Activated T-helper 17 cell treated with anti-CD3 and anti-CD28 coated beads, Interleukin-2, amount 50 U/mL, for 72 hours (primary cell): ENCODE measurements at regions not wholly inside any gene's neighbourhood (a gene's known extent, or its start where the extent isn't known, plus 50 kb on each side); places are given as distances from the start of the nearest gene placed in this dataset.

Experiments used
- ATAC-seq: fragments of 150-1000 bp; cut with Tn5 transposase; replicated peaks from 2 replicates; pipeline ENCODE4 v1.10.0; 2021; ENCODE audit warnings: mild to moderate bottlenecking, moderate library complexity
- H3K27ac Mint-ChIP-seq: one replicate; pipeline ENCODE4 v1.8.0; 2022; ENCODE audit warnings: mixed read lengths
- H3K27me3 Mint-ChIP-seq: one replicate; pipeline ENCODE4 v1.8.0; 2022; ENCODE audit warnings: mixed read lengths
- H3K36me3 Mint-ChIP-seq: one replicate; pipeline ENCODE4 v1.8.0; 2022; ENCODE audit warnings: low read depth, mild to moderate bottlenecking, mixed read lengths
- H3K4me1 Mint-ChIP-seq: one replicate; pipeline ENCODE4 v1.8.0; 2022; ENCODE audit warnings: mixed read lengths
- H3K4me3 Mint-ChIP-seq: one replicate; pipeline ENCODE4 v1.8.0; 2022; ENCODE audit warnings: mild to moderate bottlenecking, mixed read lengths
- H3K9me3 Mint-ChIP-seq: one replicate; pipeline ENCODE4 v1.8.0; 2022; ENCODE audit warnings: mixed read lengths

GRCh38 chr6:71043902-71044301, 87.0 kb upstream of the B3GAT2 start:
- Mint-ChIP-seq H3K36me3 (no peaks in the 10 kb centered on the region), H3K27ac (no peak overlapping the region), H3K4me1 (no peaks in the 10 kb centered on the region), H3K4me3 (no peak overlapping the region), H3K9me3 (no peaks in the 10 kb centered on the region), H3K27me3 (peaks cover 7% of the 10 kb centered on the region)
- no peak for ATAC-seq

- H3K27me3 Mint-ChIP-seq: peaks cover 7% of the 10 kb centered on the region
- H3K9me3 Mint-ChIP-seq: no peaks in the 10 kb centered on the region
- H3K4me1 Mint-ChIP-seq: no peaks in the 10 kb centered on the region
- H3K4me3 Mint-ChIP-seq: no peak overlapping the region
- ATAC-seq: no peak
- H3K36me3 Mint-ChIP-seq: no peaks in the 10 kb centered on the region
- no peak overlapping the region for H3K27ac Mint-ChIP-seq
Observed at GRCh38 chr6:71044753-71045152, 87.9 kb upstream of the B3GAT2 start.

GRCh38 chr6:71045296-71045695, 88.4 kb upstream of the B3GAT2 start:
- no peaks in the 10 kb centered on the region for H3K4me1 Mint-ChIP-seq
- no peaks in the 10 kb centered on the region for H3K36me3 Mint-ChIP-seq
- no peak for ATAC-seq
- no peaks in the 10 kb centered on the region for H3K9me3 Mint-ChIP-seq
- no peak overlapping the region for H3K27ac Mint-ChIP-seq
- H3K4me3 Mint-ChIP-seq: no peak overlapping the region
- peaks cover 7% of the 10 kb centered on the region for H3K27me3 Mint-ChIP-seq

- Mint-ChIP-seq H3K27me3 (peaks cover 3% of the 10 kb centered on the region), H3K4me1 (no peaks in the 10 kb centered on the region), H3K9me3 (no peaks in the 10 kb centered on the region), H3K36me3 (no peaks in the 10 kb centered on the region), H3K4me3 (no peak overlapping the region), H3K27ac (no peak overlapping the region)
- no peak for ATAC-seq
Observed at GRCh38 chr6:71047417-71047816, 90.6 kb upstream of the B3GAT2 start.

- no peak for ATAC-seq
- H3K9me3 Mint-ChIP-seq: no peaks in the 10 kb centered on the region
- no peaks in the 10 kb centered on the region for H3K4me1 Mint-ChIP-seq
- no peaks in the 10 kb centered on the region for H3K36me3 Mint-ChIP-seq
- no peak overlapping the region for H3K27ac Mint-ChIP-seq
- H3K27me3 Mint-ChIP-seq: peaks cover 3% of the 10 kb centered on the region
- no peak overlapping the region for H3K4me3 Mint-ChIP-seq
Observed at GRCh38 chr6:71048320-71049164, 91.7 kb upstream of the B3GAT2 start.

GRCh38 chr6:71049198-71049770, 92.4 kb upstream of the B3GAT2 start:
- Mint-ChIP-seq H3K9me3 (no peaks in the 10 kb centered on the region), H3K36me3 (no peaks in the 10 kb centered on the region), H3K4me1 (no peaks in the 10 kb centered on the region), H3K4me3 (no peak overlapping the region), H3K27ac (no peak overlapping the region), H3K27me3 (peaks cover 3% of the 10 kb centered on the region)
- ATAC-seq: no peak

- Mint-ChIP-seq H3K4me1 (no peaks in the 10 kb centered on the region), H3K4me3 (no peak overlapping the region), H3K27me3 (peaks cover 3% of the 10 kb centered on the region), H3K27ac (no peak overlapping the region), H3K9me3 (no peaks in the 10 kb centered on the region), H3K36me3 (no peaks in the 10 kb centered on the region)
- no peak for ATAC-seq
Observed at GRCh38 chr6:71053475-71053874, 96.6 kb upstream of the B3GAT2 start.

- Mint-ChIP-seq H3K36me3 (no peaks in the 10 kb centered on the region), H3K4me3 (no peak overlapping the region), H3K4me1 (no peaks in the 10 kb centered on the region), H3K9me3 (no peaks in the 10 kb centered on the region), H3K27ac (no peak overlapping the region), H3K27me3 (no peaks in the 10 kb centered on the region)
- no peak for ATAC-seq
Observed at GRCh38 chr6:71056656-71057055, 99.8 kb upstream of the B3GAT2 start.

GRCh38 chr6:71066153-71066552, 109.3 kb upstream of the B3GAT2 start:
- H3K27ac Mint-ChIP-seq: no peak overlapping the region
- H3K4me1 Mint-ChIP-seq: no peaks in the 10 kb centered on the region
- ATAC-seq: no peak
- H3K27me3 Mint-ChIP-seq: peaks cover 3% of the 10 kb centered on the region
- no peaks in the 10 kb centered on the region for H3K36me3 Mint-ChIP-seq
- H3K9me3 Mint-ChIP-seq: no peaks in the 10 kb centered on the region
- H3K4me3 Mint-ChIP-seq: no peak overlapping the region

GRCh38 chr6:71067816-71068215, 111.0 kb upstream of the B3GAT2 start:
- peaks cover 8% of the 10 kb centered on the region for H3K27me3 Mint-ChIP-seq
- no peak for ATAC-seq

GRCh38 chr6:71072508-71072907, 115.6 kb upstream of the B3GAT2 start:
- H3K27me3 Mint-ChIP-seq: peaks cover 20% of the 10 kb centered on the region
- H3K36me3 Mint-ChIP-seq: no peaks in the 10 kb centered on the region
- H3K4me3 Mint-ChIP-seq: no peak overlapping the region
- no peak for ATAC-seq
- H3K9me3 Mint-ChIP-seq: peaks cover 10% of the 10 kb centered on the region
- no peak overlapping the region for H3K27ac Mint-ChIP-seq
- no peaks in the 10 kb centered on the region for H3K4me1 Mint-ChIP-seq

More at GRCh38 chr6:71067816-71068215, 111.0 kb upstream of the B3GAT2 start:
- Mint-ChIP-seq H3K4me1 (no peaks in the 10 kb centered on the region), H3K36me3 (no peaks in the 10 kb centered on the region), H3K9me3 (no peaks in the 10 kb centered on the region), H3K27ac (no peak overlapping the region), H3K4me3 (no peak overlapping the region)

- Mint-ChIP-seq H3K27ac (no peak overlapping the region), H3K27me3 (peaks cover 16% of the 10 kb centered on the region), H3K4me3 (no peak overlapping the region), H3K36me3 (no peaks in the 10 kb centered on the region), H3K4me1 (no peaks in the 10 kb centered on the region), H3K9me3 (peaks cover 24% of the 10 kb centered on the region)
- ATAC-seq: no peak
Observed at GRCh38 chr6:71077655-71078054, 120.8 kb upstream of the B3GAT2 start.

GRCh38 chr6:71079677-71080076, 122.8 kb upstream of the B3GAT2 start:
- no peak for ATAC-seq
- Mint-ChIP-seq H3K9me3 (peaks cover 20% of the 10 kb centered on the region), H3K4me3 (no peak overlapping the region), H3K27me3 (peaks cover 6% of the 10 kb centered on the region), H3K4me1 (no peaks in the 10 kb centered on the region), H3K36me3 (no peaks in the 10 kb centered on the region), H3K27ac (no peak overlapping the region)

- no peak for ATAC-seq
- no peak overlapping the region for H3K4me3 Mint-ChIP-seq
- H3K27me3 Mint-ChIP-seq: peaks cover 6% of the 10 kb centered on the region
- no peak overlapping the region for H3K27ac Mint-ChIP-seq
- no peaks in the 10 kb centered on the region for H3K4me1 Mint-ChIP-seq
- H3K36me3 Mint-ChIP-seq: no peaks in the 10 kb centered on the region
- H3K9me3 Mint-ChIP-seq: peaks cover 20% of the 10 kb centered on the region
Observed at GRCh38 chr6:71080133-71080532, 123.3 kb upstream of the B3GAT2 start.

- Mint-ChIP-seq H3K36me3 (no peaks in the 10 kb centered on the region), H3K4me1 (no peaks in the 10 kb centered on the region), H3K9me3 (peaks cover 20% of the 10 kb centered on the region), H3K27me3 (peaks cover 3% of the 10 kb centered on the region), H3K4me3 (no peak overlapping the region), H3K27ac (no peak overlapping the region)
- ATAC-seq: no peak
Observed at GRCh38 chr6:71080826-71081225, 124.0 kb upstream of the B3GAT2 start.
